GM19397 (cell line): ENCODE measurements at regions not wholly inside any gene's neighbourhood (a gene's known extent, or its start where the extent isn't known, plus 50 kb on each side); places are given as distances from the start of the nearest gene placed in this dataset.
"Not testable (repeated sequence)": the region's sequence is repeated elsewhere in the genome, so short reads cannot be mapped to it uniquely, and the experiment has no call there.

Source experiments
- ATAC-seq: cut with Tn5 transposase; IDR thresholded peaks from one replicate; pipeline ENCODE4 v1.9.1; 2021; ENCODE audit warnings: mild to moderate bottlenecking, moderate library complexity; ENCODE audit not compliant: unreplicated experiment

- ATAC-seq, result no peak
Measured at GRCh38 chr1:172833954-172834353, 175.1 kb downstream of the FASLG start.

DNA sequence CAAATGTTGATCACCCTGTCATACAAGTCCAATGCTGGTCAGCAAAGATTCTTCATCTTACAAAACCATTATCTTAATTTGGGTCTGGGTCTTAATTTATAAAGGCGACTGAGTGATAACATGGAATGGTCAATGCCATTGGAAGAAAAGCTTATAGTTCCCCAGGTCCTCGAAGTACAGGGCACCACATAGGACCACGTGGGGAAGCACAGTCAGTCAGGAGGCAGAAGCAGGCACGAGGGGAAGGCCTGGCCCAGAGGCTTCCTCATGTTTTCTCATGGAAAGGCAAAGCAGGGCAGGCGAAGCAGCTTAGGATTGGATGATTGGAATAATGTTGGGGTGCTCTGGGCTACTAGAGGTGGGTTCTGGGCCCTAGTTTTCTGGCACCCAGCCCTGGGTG lies 175.7 kb downstream of the FASLG start:
- ATAC-seq, result no peak

DNA sequence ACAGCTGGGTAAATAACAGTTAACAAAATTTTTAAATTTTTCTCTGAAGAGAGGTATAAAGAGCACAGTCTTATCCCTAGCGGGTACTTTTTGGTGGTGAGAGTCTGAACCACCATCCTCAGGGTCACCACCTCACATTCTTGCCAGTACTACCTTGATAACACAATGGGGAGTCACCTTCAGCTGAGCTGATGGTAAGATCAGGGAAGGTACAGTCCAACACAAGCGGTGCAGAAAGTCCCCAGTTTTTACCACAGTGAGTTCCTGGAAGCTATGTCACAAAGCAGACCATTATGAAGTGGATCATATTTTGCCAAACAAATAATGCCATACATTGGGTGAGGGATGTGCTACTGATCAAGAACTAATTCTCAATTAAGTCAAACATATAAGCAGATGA lies 176.9 kb downstream of the FASLG start:
- ATAC-seq, result no peak

DNA sequence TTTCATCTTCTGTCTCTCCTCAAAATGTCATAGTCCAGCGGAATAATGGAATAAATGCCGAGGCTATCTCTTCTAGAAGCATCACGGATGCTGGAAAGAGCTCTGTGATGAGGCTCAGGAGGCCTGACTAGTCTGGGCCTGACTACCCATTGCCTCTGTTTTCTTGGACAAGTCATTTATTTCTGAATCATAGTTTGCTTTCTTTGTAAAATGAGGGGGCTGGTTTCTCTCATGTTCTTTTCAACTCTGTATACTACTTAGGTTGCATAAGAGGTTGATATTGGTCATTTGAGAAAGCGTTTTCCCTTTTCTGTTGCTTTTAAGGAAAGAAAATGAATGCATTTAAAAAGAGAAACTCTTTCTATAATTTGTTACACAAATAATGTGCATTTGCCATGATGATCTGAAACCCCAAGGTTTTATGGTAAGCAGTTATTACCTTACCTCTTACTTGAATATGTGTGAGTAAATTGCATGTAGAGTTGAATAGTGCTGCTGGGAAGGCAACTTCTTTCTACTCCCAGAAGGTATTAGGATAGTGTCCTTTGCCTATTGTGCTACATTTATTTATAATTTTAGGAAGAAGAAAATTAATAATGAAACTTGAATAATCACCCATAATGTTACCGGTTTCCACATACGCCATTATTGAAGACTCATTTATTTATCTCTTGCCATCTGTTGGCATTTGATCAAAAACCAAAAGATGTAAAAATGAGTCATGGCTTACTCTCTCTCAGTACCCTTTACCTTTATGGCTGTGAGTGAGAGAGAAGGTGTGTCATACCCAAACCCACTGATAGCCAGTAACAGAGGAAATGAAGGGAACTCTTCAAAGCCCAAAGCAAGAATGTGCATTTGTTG lies 179.1 kb downstream of the FASLG start:
- no peak for ATAC-seq

DNA sequence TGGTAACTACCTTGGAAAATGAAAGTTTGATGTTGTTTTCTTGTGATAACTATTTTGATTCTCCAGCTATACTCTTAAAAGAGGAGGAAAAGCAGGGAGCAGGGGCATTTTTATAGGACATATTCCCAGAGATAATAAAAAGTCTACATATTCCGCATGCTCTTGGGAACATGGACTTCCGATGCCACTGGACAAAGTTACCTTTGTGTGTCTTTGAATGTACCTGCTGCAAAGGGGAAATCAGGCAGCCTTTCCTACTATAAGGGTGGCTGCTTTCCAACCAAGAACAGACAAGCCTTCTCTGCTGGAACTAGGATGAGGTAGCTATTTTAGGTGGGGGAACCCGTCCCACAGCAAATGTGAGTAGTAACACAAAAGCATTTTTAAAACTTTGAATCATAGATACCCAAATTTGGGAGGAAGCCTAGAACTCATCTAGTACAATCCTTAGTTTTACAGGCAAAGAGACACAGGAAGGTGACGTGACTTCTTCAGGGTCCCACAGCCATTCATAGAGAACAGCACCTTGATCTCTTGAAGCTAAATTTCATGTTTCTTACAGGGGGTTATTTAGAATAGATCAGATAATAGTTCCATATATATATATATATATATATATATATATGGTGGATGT lies 179.9 kb downstream of the FASLG start:
- no peak for ATAC-seq

DNA sequence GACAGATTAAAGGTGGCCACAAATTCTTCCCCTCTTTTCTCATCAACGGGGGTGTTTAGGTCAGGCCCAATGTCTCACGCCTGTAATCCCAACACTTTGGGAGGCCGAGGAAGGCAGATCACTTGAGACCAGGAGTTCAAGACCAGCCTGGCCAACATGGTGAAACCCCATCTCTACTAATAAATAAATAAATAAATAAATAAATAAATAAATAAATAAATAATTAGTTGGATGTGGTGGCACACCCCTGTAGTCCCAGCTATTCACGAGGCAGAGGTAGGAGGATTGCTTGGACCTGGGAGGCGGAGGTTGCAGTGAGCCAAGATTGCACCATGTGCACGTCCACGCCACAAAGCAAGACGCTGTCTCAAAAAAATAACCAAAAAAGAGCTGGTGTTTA lies 180.7 kb downstream of the FASLG start:
- not testable (repeated sequence) for ATAC-seq

GRCh38 chr1:172843444-172843843 lies 184.5 kb downstream of the FASLG start:
- ATAC-seq, result no peak

- ATAC-seq, result no peak
Measured at GRCh38 chr1:172845371-172845770, 186.5 kb downstream of the FASLG start.

DNA sequence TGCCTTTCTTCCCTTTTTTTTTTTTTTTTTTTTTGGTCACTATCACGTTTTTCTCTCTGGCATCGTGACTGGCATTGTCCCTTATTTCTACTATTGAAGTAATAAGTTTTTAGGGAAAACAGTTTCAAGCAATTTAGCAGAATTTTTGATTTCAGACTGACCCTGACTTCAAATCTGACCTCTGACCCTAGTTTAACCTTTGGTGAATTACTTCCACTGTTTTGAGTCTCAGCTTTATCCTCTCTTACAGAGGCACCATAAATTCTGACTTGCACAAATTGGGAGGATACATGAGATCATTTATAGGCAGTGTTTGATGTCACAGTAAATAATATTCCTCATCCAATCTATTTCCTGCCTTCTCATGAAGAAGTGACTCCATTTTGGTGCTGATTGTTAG lies 187.0 kb downstream of the FASLG start:
- no peak for ATAC-seq

DNA sequence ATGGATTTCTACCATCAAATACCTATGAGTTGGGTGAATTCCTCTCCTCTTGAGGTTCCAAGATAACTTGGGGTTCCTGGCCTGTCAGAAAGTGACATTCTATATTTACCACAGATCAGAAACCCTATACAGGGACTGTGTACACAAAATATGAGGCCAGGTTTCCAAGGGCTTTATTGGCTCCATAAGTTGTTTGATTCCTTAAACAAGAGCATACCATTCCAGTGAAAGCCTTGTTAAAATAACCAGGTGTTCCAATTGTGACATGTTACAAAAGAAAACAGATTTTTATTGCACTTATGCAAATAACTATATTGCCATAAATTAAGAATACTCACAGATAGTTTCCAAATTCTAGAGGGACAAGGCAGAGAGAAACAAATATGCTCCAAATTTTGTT lies 188.9 kb downstream of the FASLG start:
- ATAC-seq, result not testable (repeated sequence)

DNA sequence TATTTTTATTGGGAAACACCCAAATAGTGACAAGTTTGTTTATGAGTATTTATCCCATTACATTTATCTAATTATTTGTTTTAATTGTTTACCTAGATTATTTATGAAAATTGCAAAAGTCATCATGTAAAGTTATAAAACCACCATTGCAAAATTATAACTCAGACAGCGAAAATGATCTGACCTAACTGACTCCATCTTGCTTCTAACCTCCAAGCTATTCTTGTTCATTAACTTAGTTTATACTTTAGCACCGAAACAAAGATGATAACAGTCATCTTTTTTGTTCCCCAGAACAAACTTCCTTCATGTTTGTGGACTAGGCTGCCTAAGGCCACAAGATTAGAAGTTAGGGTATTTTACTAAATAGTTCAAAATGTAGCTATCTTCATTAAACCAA lies 190.8 kb downstream of the FASLG start:
- no peak for ATAC-seq

GRCh38 chr1:172851077-172851476 lies 192.2 kb downstream of the FASLG start:
- ATAC-seq, result no peak

- no peak for ATAC-seq
Measured at GRCh38 chr1:172851856-172852255, 193.0 kb downstream of the FASLG start.

GRCh38 chr1:172855983-172856382 lies 194.8 kb downstream of the TNFSF18 start:
- not testable (repeated sequence) for ATAC-seq

GRCh38 chr1:172863031-172863430 lies 187.7 kb downstream of the TNFSF18 start:
- no peak for ATAC-seq

DNA sequence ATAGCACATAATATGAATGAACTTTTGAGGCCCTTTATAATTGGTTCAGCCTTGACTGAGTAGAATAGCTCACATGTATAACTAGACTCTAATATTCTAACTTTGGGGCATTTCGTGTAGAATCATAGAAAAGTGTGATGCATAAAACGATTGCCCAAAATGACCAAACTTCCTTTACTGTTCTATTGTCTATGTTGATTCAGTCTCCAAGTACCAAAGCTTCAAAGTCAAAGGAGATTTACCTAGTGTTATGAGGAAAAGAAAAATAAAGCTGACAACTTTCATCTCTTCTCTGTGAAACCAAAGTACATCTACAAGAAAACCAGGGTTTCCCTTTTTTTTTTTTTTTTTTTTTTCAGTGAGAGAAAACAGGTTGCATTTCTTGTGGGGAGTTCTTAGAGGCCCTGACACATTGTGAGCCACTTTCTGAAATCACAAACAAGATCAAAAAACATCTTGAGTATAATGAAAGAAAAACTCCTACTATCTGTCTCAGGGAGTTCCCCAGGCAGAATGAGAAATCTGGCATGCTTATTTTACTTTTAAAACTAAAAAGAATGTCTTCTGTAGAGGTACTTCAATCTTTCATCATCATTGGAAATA lies 183.4 kb downstream of the TNFSF18 start:
- no peak for ATAC-seq

GRCh38 chr1:172870901-172871606 lies 179.7 kb downstream of the TNFSF18 start:
- no peak for ATAC-seq

- no peak for ATAC-seq
Measured at GRCh38 chr1:172874950-172875349, 175.8 kb downstream of the TNFSF18 start.

GRCh38 chr1:172875892-172876291 lies 174.8 kb downstream of the TNFSF18 start:
- ATAC-seq, result no peak

GRCh38 chr1:172882385-172882784 lies 168.4 kb downstream of the TNFSF18 start:
- ATAC-seq, result no peak

DNA sequence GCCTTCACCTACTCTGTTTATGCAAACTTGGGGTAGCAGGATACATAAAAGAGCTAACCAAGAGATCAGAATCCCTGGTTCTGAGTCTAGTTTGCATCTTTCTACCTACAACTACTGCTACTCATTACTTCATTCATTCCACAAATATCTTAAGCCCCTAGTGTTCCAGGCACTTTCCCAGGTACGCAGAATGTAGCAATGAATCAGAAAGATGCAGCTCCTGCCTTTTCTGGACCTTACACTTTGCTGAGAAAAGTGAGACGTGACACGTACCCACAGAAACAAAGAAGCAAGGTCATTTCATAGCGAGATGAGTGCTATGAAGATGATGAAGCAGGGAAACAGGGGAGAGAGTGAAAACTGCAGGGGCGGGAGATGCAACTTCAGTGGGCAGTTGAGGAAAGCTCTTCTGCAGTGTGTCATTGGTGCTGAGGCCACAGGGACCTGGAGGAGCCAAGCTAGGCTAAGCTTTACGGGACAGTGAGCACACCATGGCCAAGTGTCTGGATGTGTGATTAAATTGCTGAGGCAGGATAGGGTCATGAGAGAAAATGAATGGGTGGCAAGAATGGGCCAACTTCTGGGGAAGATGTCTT lies 167.9 kb downstream of the TNFSF18 start:
- ATAC-seq, result no peak
